ENCODE measurements at regions not wholly inside any gene's neighbourhood (a gene's known extent, or its start where the extent isn't known, plus 50 kb on each side); places are given as distances from the start of the nearest gene placed in this dataset.

DNA sequence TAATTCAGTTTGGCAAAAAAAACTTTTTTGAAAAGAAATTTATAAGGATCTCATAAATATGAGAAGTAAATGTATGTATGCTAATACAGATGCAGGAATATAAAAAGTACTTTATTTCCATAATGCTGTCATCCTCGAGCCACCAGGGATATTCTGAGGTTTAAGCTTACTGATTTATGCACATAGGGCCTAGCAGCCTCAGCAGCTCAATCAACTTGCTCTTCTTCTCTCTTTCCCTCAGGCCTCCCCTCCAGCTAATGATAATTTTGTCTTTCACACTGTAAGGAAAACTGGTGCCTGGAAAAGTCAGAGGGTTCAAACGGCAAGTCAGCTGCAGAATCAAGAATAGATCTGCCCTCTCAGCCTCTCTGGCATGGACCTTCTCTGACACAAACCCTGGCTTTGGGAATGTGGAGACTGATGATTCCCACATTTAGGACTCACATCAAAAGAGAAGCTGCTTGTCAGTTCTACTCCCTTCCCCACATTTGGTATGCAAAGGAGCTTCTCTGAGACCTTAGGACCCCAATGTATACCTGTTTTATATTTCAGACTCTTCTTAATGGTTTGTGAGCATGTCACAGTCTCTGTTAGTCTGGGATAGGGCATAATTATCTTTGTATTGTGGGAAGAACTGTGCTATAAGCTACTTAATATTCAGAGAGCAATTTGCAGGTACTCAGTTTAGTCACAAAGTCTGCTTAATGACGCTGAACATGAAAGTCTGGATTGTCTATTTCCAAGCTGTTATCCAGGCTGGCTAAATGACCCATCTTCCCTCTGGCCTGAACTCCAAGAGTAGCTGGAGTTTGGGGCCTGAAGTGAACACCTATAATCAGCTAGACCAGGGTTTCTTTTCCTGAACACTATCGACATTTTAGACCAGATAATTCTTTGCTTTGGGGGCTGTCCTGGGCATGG, 52.1 kb upstream of the DIPK1A start:
- H3K4me1 Mint-ChIP-seq, result peaks cover 0 to 2% (median 2%) of the 10 kb centered on the region in 3 donors
- no peak overlapping the region for H3K27ac Mint-ChIP-seq
- H3K27me3 Mint-ChIP-seq, result peaks cover 2% of the 10 kb centered on the region
- H3K9me3 Mint-ChIP-seq, result no peaks in the 10 kb centered on the region
- H3K36me3 Mint-ChIP-seq, result peaks cover 1% of the 10 kb centered on the region
- H3K4me3 Mint-ChIP-seq, result no peak overlapping the region

- Mint-ChIP-seq H3K4me3 (no peak overlapping the region), H3K27me3 (peaks cover 2% of the 10 kb centered on the region), H3K9me3 (no peaks in the 10 kb centered on the region), H3K4me1 (peaks cover 0 to 2% (median 2%) of the 10 kb centered on the region in 3 donors), H3K36me3 (peaks cover 1% of the 10 kb centered on the region), H3K27ac (no peak overlapping the region)
Observed at GRCh38 chr1:93014168-93014567, 52.9 kb upstream of the DIPK1A start.

DNA sequence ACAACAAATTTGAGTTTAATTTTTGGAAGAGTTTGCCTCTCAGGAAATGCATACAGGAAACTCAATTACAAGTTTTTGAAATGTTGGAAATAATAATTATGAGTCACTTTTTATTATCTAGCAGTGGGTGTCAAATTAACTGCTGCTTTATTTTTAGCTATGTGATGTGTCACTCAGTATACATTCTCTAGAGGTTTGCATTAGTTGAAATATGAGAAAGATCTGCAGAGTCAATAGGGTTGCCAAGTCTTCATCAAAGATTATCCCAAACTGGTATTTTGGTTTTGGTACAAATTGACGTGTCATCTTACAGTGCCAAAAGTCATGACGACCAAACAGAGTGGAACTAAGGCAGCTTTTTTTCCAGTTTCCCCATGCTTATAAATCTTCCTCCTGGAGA, 54.3 kb upstream of the DIPK1A start:
- peaks cover 1% of the 10 kb centered on the region for H3K36me3 Mint-ChIP-seq
- H3K9me3 Mint-ChIP-seq, result no peaks in the 10 kb centered on the region
- no peak overlapping the region for H3K27ac Mint-ChIP-seq
- H3K4me1 Mint-ChIP-seq, result peaks cover 0 to 2% (median 2%) of the 10 kb centered on the region in 3 donors
- H3K4me3 Mint-ChIP-seq, result no peak overlapping the region
- H3K27me3 Mint-ChIP-seq, result peaks cover 2% of the 10 kb centered on the region

- H3K9me3 Mint-ChIP-seq, result no peaks in the 10 kb centered on the region
- H3K27ac Mint-ChIP-seq, result no peak overlapping the region
- peaks cover 0 to 2% (median 2%) of the 10 kb centered on the region in 3 donors for H3K4me1 Mint-ChIP-seq
- peaks cover 2% of the 10 kb centered on the region for H3K27me3 Mint-ChIP-seq
- no peak overlapping the region for H3K4me3 Mint-ChIP-seq
- peaks cover 1% of the 10 kb centered on the region for H3K36me3 Mint-ChIP-seq
Observed at GRCh38 chr1:93016171-93016570, 54.9 kb upstream of the DIPK1A start.

GRCh38 chr1:93021539-93022134, 57.4 kb upstream of the MTF2 start:
- Mint-ChIP-seq H3K27ac (no peak overlapping the region), H3K36me3 (no peaks in the 10 kb centered on the region), H3K9me3 (no peaks in the 10 kb centered on the region), H3K4me1 (peaks cover 5 to 8% (median 7%) of the 10 kb centered on the region in 3 donors), H3K27me3 (peaks cover 6% of the 10 kb centered on the region), H3K4me3 (peak overlapping the region in 1 of 4 donors; percentile 42)

- Mint-ChIP-seq H3K4me3 (peak overlapping the region in 1 of 4 donors; percentile 56), H3K27ac (no peak overlapping the region), H3K9me3 (no peaks in the 10 kb centered on the region), H3K36me3 (no peaks in the 10 kb centered on the region), H3K27me3 (peaks cover 6% of the 10 kb centered on the region), H3K4me1 (peaks cover 5 to 8% (median 7%) of the 10 kb centered on the region in 3 donors)
Observed at GRCh38 chr1:93022580-93022979, 56.5 kb upstream of the MTF2 start.

GRCh38 chr1:93023281-93023680, 55.8 kb upstream of the MTF2 start:
- Mint-ChIP-seq H3K4me3 (no peak overlapping the region), H3K36me3 (peaks cover 2% of the 10 kb centered on the region), H3K27me3 (peaks cover 6% of the 10 kb centered on the region), H3K27ac (no peak overlapping the region), H3K4me1 (peaks cover 5 to 8% (median 7%) of the 10 kb centered on the region in 3 donors), H3K9me3 (no peaks in the 10 kb centered on the region)

GRCh38 chr1:93025572-93025971, 53.5 kb upstream of the MTF2 start:
- peaks cover 2% of the 10 kb centered on the region for H3K36me3 Mint-ChIP-seq
- H3K27me3 Mint-ChIP-seq, result peaks cover 6% of the 10 kb centered on the region
- H3K27ac Mint-ChIP-seq, result no peak overlapping the region
- no peak overlapping the region for H3K4me3 Mint-ChIP-seq
- no peaks in the 10 kb centered on the region for H3K9me3 Mint-ChIP-seq
- H3K4me1 Mint-ChIP-seq, result peaks cover 7 to 12% (median 11%) of the 10 kb centered on the region in 3 donors

- no peak overlapping the region for H3K27ac Mint-ChIP-seq
Observed at GRCh38 chr1:93028542-93028941, 50.5 kb upstream of the MTF2 start.

More at GRCh38 chr1:93028542-93028941, 50.5 kb upstream of the MTF2 start:
- H3K4me3 Mint-ChIP-seq, result no peak overlapping the region
- peaks cover 2% of the 10 kb centered on the region for H3K36me3 Mint-ChIP-seq
- no peaks in the 10 kb centered on the region for H3K9me3 Mint-ChIP-seq
- peaks cover 6% of the 10 kb centered on the region for H3K27me3 Mint-ChIP-seq
- peaks cover 5 to 12% (median 7%) of the 10 kb centered on the region in 3 donors for H3K4me1 Mint-ChIP-seq

Data from IgD-negative memory B cell (primary cell).